SKM-1 (cell line): ENCODE measurements at regions not wholly inside any gene's neighbourhood (a gene's known extent, or its start where the extent isn't known, plus 50 kb on each side); places are given as distances from the start of the nearest gene placed in this dataset.
"Not testable (repeated sequence)": the region's sequence is repeated elsewhere in the genome, so short reads cannot be mapped to it uniquely, and the experiment has no call there.

ENCODE experiments used
- DNase-seq: peaks from one replicate; lab custom pipeline; 2025; ENCODE audit not compliant: unreplicated experiment; lab: John Stamatoyannopoulos, UW

DNA sequence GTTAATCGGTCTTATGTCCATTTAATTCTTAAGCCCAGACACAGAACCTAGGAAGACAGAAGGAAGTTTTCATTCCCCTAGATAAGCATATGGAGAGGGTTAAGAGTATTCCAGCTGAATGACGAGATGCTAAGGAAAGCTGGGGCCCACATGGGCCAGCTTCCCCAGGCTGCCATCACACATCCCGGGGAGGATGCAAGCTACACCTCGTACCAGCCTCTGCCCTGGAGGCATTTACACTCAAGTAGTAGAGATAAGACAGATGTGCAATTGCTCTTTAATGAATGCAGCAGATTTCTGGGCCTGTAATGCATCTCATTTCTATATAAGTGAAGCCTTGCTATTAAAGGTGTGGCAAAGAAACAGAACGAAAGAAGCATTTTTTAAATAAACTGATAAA, 144.5 kb downstream of the MEX3B start:
- no peak for DNase-seq

DNA sequence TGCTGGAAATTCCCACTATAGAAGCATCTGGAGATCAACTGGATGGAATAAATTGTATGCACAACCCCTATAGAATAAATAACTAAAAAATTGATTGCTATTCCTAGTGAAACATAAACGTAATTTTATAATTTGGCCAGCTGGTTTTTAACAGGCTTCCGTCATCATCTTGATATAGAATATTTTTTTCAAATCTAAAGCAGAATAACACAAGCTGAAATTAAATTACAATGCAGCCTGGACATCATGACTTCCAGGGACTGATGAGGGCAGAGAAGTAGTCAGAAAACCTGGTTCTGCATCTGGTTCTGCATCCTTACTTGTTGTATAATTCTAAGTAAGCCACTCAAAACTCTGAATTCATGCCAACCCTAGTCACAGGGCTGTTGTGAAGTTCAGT, 146.1 kb downstream of the MEX3B start:
- no peak for DNase-seq

DNA sequence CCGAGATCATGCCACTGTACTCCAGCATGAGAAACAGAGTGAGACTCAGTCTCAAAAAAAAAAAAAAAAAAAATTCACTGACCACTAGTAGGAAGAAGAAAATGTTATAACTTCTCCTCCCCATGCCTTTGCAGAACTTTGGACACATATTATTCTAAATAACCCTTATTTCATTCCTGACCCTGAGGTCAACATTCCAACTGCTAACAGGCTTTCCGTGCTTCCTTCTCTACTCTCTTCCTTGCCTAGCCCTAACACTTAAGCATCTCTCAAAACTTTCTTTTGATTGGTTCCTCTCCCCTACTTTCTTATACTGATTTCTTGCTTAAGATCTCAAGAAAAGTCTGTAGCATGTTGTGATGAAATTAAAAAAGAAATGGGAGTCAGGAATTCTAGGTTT, 146.8 kb downstream of the MEX3B start:
- no peak for DNase-seq

DNA sequence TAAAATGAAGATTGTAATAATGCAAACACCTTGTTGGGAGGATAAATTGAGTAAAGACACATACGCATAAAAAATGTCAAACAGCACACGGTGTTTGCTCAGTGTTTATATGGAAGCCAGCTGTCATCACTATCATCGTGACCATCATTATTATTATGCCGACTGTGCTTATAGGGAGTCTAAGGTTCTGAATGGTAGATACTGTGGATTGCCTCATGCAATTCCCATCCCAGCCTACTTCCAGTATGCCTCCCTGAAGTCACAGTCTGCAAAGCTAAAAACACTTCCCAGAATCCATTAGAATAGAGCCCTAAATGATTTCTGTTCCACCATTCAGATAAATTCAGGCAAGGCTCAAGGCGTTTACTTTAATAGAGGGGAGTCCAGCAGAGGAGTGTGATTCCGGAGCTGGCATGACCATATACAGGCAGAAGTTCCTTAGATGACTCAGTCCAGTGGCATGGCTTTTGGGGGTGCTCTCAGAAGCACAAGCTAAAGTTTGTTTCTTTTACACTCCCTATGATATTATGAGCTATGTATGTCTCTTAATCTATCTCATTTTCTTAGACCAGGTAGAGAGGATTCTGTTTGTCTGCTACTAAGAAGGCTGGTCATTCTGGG, 148.7 kb downstream of the MEX3B start:
- no peak for DNase-seq

DNA sequence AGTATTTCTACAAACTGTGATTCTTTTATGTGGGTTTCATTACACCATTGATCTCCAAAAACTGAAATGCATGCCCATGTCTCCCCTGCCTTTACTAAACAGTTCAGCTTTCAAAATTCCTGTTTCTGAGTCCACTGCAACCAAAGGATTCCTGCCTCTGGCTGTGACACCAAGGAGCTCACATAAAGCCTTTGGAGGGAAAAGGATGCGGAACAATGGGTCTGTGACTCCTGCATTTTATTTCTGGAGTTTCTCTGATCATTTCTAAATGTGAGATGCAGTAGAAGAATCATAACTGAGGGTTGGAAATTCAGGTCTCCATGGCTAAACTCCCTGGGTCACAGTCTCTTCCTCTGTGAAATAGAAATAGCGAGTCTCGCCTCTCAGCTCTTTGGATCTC, 149.5 kb downstream of the MEX3B start:
- DNase-seq: no peak

DNA sequence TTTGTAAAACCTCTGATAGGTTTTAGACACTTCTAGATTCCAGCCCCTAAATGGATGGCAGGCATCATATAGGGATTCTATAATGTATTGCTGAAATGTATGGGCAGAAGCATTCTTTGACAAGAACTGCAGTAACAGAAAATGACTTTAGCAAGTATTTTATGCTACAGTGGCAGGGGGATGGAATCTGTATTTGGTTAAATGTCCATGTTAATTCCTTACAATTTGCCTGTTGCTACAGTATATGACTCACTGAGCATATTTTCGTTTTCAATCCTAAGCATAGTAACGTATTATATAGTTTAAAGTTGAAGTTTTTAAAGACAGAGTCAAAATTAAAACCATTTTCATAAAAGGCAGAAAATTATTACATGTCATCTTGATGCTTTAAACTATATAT, 150.1 kb downstream of the MEX3B start:
- DNase-seq: no peak

DNA sequence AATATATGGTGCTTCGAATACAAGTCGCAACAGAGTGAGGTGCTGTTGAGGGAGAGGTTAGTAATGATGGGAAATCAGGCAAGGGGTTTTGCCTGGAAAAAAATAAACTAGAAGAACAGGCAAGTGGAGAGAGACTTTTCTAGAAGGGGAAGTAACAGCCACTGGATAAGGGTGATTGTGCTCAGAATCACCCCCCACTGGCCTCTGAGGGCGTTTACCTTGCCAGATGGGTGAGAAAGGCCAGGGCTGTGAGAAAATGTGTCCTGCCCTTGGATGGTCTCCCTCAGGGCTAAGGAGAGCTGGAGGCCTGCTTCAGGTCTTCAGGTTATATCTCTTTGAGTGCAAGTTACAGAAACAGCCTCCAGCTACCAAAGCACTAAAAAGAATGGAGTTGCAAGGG, 151.8 kb downstream of the MEX3B start:
- DNase-seq: no peak

DNA sequence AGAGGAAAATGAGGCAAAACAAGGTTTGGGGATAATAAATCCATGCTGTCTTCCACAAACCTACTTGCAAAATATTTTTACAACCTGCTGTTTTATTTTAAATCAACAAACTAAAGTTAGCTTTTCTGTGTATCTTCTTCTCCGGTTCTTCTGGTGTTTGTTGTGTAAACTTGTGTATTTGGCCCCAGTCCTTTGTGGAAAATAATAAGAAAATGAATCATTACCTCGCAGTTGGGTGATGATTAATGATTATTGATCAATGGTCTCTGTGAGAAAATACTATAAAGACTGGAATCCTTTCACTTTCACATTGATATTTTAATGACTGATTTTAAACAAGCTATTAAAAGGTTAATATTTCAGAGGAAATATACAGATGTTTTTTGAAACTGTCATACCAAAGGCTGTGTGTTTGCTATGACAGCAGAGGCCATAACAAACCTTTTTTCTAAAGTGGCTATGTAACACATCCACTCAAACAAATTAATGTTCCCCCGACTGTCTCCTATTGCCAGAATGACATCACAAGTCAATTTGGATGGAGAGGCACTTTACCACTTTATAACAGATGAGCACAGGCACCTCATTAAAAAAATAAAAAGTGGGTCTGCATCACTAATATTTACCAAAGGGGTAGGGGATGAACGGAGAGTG, 152.5 kb downstream of the MEX3B start:
- DNase-seq: no peak

DNA sequence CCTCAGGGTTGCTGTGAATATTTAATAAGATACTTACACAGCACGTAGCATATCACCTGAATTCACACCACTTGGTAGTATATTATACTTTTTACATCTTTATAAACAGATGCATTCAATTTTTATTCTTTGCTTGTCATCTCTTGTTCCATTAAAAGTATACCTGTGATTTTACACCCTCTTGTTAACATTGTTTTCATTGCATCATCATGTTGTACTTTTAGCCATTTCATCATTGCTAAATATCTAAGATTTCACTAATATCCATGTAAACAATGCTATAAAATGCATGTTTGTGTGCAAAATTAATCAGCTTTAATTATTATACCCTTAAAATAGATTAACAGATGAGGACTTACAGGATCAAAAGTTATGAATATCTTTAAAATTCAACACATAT, 155.3 kb downstream of the MEX3B start:
- DNase-seq: no peak

DNA sequence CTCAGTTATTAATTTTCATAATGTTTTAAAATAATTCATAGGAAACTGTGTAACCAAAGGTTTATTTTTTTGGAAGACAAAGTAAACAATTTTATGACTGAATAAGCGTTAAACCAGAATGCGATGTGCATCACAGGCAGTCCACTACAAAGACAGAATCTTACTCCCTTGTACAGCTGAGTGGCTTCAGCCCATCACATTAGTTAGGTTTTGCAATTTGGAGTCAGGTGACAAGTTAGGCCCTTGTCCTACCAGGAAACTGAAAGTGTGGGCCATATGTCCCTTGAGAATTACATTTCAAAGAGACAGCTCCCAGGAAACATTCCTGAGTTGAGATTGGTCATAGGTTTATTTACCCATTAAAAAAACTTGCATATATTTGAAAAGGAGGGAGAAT, 156.3 kb downstream of the MEX3B start:
- DNase-seq: no peak

DNA sequence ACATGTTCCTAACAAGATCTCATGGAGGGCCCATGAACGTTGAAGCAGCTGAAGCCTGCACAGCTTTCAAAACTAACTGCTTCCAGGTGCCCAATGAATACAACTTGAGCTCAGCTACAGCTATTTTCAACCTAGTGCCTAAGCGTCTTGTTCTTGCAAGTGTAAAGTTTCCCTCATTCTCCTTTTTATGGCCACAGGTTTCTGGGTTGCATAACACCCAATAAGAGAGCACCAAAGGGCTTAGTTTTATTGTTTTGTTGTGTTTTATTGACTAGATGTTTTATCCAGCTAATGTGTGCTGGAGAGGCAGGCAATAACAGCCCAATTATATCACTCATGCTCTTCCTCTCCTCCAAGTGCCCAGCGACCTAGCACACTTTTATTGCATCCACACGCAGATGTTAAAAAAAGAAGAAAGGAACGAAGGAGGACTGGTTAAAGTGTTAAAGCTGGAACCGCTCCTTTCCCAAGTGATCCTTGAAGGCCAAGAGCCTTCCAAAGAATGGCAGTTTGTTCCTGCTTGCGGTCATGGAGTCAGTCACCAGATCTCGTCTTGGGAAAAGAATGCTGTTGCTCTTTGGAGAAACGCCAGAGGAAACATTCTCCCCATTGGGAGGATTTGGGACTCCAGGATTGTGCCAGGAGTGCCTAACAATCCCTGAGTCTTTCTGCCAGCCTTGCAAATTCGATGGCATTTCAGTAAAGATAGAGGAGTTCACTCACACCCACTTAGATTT, 156.9 kb downstream of the MEX3B start:
- DNase-seq: no peak

DNA sequence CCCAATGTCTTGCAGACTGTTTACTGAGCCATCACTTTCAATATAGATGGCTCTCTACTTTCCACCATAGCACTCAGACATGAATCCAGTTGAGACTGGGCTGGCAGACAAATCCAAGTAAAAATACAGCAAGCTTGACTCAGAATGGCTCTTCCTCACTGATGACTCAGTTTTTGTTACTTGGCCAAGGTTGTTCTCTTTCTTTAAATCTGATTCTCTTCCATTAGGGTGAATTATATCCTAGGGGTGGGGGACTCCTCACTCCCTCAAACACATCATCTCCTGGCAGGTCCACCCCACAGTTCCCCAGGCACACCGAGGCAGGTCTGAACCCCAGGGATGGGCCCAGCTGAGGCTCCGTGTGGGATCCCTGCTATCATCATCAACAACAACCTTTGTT, 157.9 kb downstream of the MEX3B start:
- DNase-seq: no peak

DNA sequence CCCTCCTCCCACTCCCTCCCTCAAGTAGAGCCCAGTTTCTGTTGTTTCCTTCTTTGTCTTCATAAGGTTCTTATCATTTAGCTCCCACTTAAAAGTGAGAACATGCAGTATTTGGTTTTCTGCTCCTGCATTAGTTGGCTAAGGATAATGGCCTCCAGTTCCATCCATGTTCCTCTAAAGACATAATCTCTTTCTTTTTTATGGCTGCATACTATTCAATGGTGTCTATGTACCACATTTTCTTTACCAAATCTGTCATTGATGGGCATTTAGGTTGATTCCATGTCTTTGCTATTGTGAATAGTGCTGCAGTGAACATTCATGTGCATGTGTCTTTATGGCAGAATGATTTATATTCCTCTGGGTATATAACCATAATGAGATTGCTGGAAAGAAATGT, 158.6 kb downstream of the MEX3B start:
- DNase-seq: not testable (repeated sequence)

DNA sequence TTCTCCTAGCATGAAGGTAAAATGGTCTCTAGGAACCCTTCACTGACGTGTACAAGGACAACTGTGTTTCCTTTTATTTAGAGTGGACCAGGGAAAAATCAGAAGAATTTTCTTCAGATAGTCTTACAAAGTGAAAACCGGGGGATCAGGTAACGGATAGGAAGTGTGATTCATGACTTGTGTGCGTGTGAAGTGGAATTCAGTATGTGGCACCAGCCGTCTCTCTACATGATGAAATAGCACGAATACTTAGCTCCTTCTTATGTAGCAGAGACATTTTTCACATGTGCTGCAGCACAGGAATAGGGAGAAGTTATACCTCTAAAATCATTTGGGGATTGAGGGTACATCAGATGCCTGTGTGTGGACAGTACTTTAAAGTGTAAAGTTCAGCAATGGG, 159.2 kb downstream of the MEX3B start:
- DNase-seq: no peak

DNA sequence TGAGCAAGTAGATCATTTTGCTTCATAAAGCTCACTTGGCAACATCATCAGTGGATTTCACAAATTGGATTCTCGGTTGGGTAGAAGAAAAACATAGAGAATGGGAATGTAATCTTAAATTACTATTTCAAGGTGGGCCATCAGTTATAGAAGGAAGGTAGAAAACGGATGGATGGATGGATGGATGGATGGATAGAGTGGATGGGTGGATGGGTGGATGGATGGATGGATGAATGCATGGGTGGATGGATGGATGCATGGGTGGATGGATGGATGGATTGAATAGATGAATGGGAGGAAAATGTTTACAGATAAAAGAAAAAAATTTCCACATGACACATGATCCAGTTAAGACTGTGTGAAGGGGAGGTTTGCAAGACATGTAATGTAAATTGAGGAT, 159.7 kb downstream of the MEX3B start:
- DNase-seq: no peak

DNA sequence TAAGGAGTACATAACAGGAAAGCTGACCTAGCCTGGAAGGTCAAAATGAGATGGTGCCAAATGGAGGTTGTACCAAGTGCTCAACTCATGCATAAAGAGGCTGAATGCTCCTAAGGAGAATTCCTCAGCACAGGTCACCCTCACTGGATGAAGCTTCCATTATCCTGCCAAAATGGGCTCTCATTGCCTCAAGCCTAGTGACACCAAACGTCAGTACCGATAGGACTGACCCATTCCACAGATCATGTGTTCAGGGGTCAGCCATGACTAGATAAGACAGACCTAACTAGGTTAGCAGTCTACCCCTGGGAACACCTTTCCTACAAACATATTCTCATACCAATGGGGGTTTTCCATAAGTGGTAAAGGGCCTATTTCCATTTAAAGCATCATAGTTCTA, 160.7 kb downstream of the MEX3B start:
- no peak for DNase-seq

DNA sequence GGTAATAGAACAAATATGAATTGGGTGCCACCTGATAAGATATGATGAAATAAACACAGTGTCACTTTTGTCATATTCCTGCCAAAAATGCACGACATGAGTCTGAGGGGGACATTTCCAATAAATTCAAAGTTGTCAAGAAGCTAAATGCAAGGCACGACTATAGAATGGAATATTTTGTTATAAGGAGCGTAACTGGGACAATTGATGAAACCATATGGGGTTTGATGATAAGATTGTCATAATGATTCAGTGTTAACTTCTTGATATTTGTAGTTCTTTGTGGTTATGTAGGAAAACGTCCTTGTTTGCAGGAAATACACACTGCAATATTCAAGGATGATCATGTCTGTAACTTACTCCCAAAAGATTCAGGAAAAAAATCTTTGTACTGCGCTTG, 163.3 kb downstream of the MEX3B start:
- DNase-seq: no peak

DNA sequence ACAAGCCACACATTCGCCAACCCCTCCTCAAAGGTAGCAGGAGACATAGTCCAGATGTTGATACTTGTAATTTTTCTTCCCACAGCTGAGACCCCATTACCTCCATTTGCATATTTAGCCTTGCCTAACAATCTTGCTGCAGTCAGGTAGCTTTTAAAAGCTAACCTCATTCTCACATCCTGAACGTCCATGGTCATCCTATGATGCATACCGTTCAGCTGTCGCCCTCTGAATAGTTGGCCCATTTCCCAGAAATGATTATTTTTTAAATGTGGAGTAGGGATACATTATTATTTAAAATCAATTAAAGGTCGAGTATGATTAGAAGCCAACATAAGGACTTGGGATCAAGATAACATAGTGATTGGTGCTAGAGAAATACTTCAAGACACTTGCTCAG, 165.0 kb downstream of the MEX3B start:
- DNase-seq: no peak

DNA sequence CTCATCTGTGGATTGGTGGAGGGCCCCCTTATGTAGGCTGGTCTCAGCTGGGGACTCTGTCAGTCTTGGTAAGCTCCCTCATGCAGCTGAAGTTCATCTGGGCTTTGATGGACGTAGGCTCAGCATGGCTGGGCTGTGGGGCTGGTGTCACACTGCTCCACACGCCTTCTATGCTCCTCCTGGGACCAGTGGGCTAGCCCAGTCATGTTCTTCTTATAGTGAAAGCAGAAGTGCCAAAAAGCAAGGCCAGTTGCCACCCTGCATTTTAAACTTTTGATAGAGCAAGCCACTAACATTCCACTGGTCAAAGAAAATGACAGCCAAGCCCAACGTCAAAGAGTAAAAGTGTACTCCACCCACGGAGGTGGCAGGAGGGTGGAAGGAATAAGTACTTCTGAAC, 165.5 kb downstream of the MEX3B start:
- no peak for DNase-seq

DNA sequence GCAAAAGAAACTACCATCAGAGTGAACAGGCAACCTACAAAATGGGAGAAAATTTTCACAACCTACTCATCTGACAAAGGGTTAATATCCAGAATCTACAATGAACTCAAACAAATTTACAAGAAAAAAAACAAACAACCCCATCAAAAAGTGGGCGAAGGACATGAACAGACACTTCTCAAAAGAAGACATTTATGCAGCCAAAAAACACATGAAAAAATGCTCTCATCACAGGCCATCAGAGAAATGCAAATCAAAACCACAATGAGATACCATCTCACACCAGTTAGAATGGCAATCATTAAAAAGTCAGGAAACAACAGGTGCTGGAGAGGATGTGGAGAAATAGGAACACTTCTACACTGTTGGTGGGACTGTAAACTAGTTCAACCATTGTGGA, 170.1 kb downstream of the MEX3B start:
- DNase-seq: not testable (repeated sequence)

DNA sequence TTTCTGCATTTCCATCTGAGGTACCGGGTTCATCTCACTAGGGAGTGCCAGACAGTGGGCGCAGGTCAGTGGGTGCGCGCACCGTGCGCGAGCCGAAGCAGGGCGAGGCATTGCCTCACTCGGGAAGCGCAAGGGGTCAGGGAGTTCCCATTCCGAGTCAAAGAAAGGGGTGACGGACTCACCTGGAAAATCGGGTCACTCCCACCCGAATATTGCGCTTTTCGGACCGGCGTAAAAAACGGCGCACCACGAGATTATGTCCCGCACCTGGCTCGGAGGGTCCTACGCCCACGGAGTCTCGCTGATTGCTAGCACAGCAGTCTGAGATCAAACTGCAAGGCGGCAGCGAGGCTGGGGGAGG, 175.1 kb downstream of the MEX3B start:
- DNase-seq: not testable (repeated sequence)

DNA sequence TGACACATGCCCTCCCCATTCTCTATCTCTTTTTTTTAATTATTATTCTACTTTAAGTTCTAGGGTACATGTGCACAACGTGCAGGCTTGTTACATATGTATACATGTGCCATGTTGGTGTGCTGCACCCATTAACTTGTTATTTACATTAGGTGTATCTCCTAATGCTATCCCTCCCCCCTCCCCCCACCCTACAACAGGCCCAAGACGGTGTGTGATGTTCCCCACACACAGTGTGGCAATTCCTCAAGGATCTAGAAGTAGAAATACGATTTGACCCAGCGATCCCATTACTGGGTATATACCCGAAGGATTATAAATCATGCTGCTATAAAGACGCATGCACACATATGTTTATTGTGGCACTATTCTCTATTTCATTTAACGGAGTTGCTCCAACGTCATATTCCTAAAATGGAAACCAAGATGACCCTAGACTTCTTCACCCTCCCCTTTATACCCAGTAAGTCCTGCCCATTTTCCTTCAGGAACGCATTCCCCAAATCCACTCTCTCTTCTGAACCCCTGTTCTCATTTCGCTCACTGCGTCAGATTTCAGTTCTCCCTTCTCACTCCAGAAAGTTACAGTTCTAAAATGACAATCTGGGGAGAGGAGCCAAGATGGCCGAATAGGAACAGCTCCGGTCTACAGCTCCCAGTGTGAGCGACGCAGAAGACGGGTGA, 175.6 kb downstream of the MEX3B start:
- not testable (repeated sequence) for DNase-seq
